CD14-positive monocyte (primary cell): ENCODE measurements at regions not wholly inside any gene's neighbourhood (a gene's known extent, or its start where the extent isn't known, plus 50 kb on each side); places are given as distances from the start of the nearest gene placed in this dataset.

Experiments
- DNase-seq, 3 donors: peaks; one replicate each; pipeline ENCODE4 v3.0.0-alpha.2; 2011 to 2022
- H2AFZ ChIP-seq: 2 replicates; pipeline ENCODE4 v1.6.0; 2012; ENCODE audit warnings: mild to moderate bottlenecking, low read depth, low read length, inconsistent platforms; ENCODE audit not compliant: insufficient read depth, poor library complexity, severe bottlenecking
- H3K27ac ChIP-seq, 2 donors: 1 replicate in 1 of 2; 2 replicates in 1 of 2; pipeline ENCODE4 v1.5.1; 2012 to 2013; ENCODE audit warnings: low read length in 2 of 2, control low read depth in 1 of 2, inconsistent platforms in 1 of 2, low read depth in 1 of 2, mild to moderate bottlenecking in 1 of 2
- H3K27me3 ChIP-seq, 2 donors: one replicate each; pipeline versions ENCODE4 v1.6.0 to v1.6.1; 2011 to 2013; ENCODE audit warnings: low read length in 2 of 2; ENCODE audit not compliant: control insufficient read depth in 2 of 2, insufficient read depth in 2 of 2
- H3K36me3 ChIP-seq, 2 donors: replicated peaks in 1 of 2; 1 replicate in 1 of 2; 2 replicates in 1 of 2; pipeline versions ENCODE4 v1.5.1 to v1.6.1; 2012 to 2013; ENCODE audit warnings: low read length in 2 of 2, control low read depth in 1 of 2, inconsistent platforms in 1 of 2, mild to moderate bottlenecking in 1 of 2; ENCODE audit not compliant: insufficient read depth in 2 of 2, control insufficient read depth in 1 of 2
- H3K4me1 ChIP-seq, 2 donors: 1 replicate in 1 of 2; 2 replicates in 1 of 2; pipeline versions ENCODE4 v1.5.1 to v1.6.1; 2012 to 2013; ENCODE audit warnings: low read length in 2 of 2, control low read depth in 1 of 2, inconsistent platforms in 1 of 2, mild to moderate bottlenecking in 1 of 2, moderate library complexity in 1 of 2; ENCODE audit not compliant: insufficient read depth in 2 of 2, control insufficient read depth in 1 of 2
- H3K4me2 ChIP-seq: replicated peaks from 2 replicates; pipeline ENCODE3; 2012; ENCODE audit warnings: low read length, moderate library complexity, mild to moderate bottlenecking; ENCODE audit not compliant: poor library complexity, severe bottlenecking; ENCODE audit errors: extremely low read depth
- H3K4me3 ChIP-seq, 3 experiments: fragments of 200-600 bp in 1 of 3; sonication (generic) in 1 of 3; replicated peaks in 1 of 3; 1 replicate in 2 of 3; 2 replicates in 1 of 3; pipeline ENCODE4 v1.5.1; 2011 to 2013; ENCODE audit warnings: low read length in 3 of 3, mild to moderate bottlenecking in 3 of 3, control low read depth in 2 of 3, low read depth in 2 of 3, inconsistent platforms in 1 of 3, moderate library complexity in 1 of 3
- H3K79me2 ChIP-seq: 2 replicates; pipeline ENCODE4 v1.6.0; 2012; ENCODE audit warnings: mild to moderate bottlenecking, control low read depth, inconsistent platforms, low read length, moderate library complexity; ENCODE audit not compliant: insufficient read depth
- H3K9ac ChIP-seq: 2 replicates; pipeline ENCODE4 v1.6.0; 2017; ENCODE audit warnings: low read length, mild to moderate bottlenecking; ENCODE audit not compliant: insufficient read depth, poor library complexity, severe bottlenecking
- H3K9me3 ChIP-seq, 2 donors: replicated peaks in 1 of 2; 1 replicate in 1 of 2; 2 replicates in 1 of 2; pipeline versions ENCODE4 v1.5.1 to v1.6.1; 2012 to 2013; ENCODE audit warnings: low read length in 2 of 2, control low read depth in 1 of 2; ENCODE audit not compliant: control insufficient read depth in 1 of 2, insufficient read depth in 1 of 2
- H4K20me1 ChIP-seq: 2 replicates; pipeline ENCODE4 v1.6.0; 2012; ENCODE audit warnings: mild to moderate bottlenecking, low read length, control low read depth, moderate library complexity; ENCODE audit not compliant: insufficient read depth
- H3K27ac Mint-ChIP-seq, 7 donors: one replicate each; pipeline ENCODE4 v1.8.0; 2020; ENCODE audit warnings: mild to moderate bottlenecking in 7 of 7, mixed read lengths in 7 of 7, moderate library complexity in 6 of 7, inconsistent platforms in 2 of 7
- H3K27me3 Mint-ChIP-seq, 3 donors: one replicate each; pipeline ENCODE4 v1.8.0; 2021 to 2022; ENCODE audit warnings: low read depth in 3 of 3, mild to moderate bottlenecking in 3 of 3, mixed read lengths in 3 of 3, moderate library complexity in 3 of 3, inconsistent platforms in 1 of 3
- H3K36me3 Mint-ChIP-seq, 2 donors: one replicate each; pipeline ENCODE4 v1.8.0; 2020; ENCODE audit warnings: mixed read lengths in 2 of 2, inconsistent platforms in 1 of 2, mild to moderate bottlenecking in 1 of 2
- H3K4me1 Mint-ChIP-seq: one replicate; pipeline ENCODE4 v1.8.0; 2020; ENCODE audit warnings: mild to moderate bottlenecking, mixed read lengths
- H3K4me3 Mint-ChIP-seq, 2 donors: one replicate each; pipeline ENCODE4 v1.8.0; 2020; ENCODE audit warnings: mild to moderate bottlenecking in 2 of 2, mixed read lengths in 2 of 2, moderate library complexity in 1 of 2
- H3K9me3 Mint-ChIP-seq, 7 donors: one replicate each; pipeline ENCODE4 v1.8.0; 2020 to 2022; ENCODE audit warnings: mixed read lengths in 7 of 7, mild to moderate bottlenecking in 6 of 7, moderate library complexity in 6 of 7, inconsistent platforms in 2 of 7
- WGBS: methylation state at CpG from one replicate; pipeline ENCODE4 v1.1.5; 2013; ENCODE audit warnings: missing lambda C conversion rate; ENCODE audit not compliant: insufficient coverage; 5-methylcytosine and 5-hydroxymethylcytosine counted together
- intact Hi-C, 2 donors: fragments of 100-400 bp; cut with micrococcal nuclease; formaldehyde crosslinking; loops; one replicate each; pipeline versions ENCODE4 v1.15.0 to v1.15.1; 2023
- TF ChIP-seq, protein P1 (sequence below): fragments of 200-600 bp; IDR thresholded peaks from one replicate; pipeline ENCODE4 v1.8.0; 2022; ENCODE audit warnings: antibody characterized with exemption, mild to moderate bottlenecking

DNA sequence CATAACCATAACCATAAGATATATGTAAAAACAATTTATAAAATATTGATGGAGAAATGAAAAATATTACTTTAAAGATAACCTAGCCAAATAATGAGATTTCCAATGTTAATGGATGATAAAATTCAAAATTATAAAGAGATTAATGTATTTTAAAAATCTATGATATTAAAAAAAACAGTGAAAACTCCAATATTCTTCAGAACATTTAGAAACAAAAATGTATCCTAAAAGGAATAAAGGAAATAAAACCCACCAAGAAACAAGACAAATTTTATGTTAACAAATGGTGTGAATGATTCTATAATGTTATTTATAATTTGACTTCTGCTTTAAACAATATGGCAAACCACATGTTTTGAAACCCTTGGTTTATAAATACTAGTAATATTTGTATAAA, 1587.8 kb downstream of the PCDH9 start:
- Mint-ChIP-seq H3K9me3 (no peaks in the 10 kb centered on the region), H3K4me3 (no peak overlapping the region), H3K36me3 (no peaks in the 10 kb centered on the region), H3K4me1 (no peaks in the 10 kb centered on the region), H3K27me3 (peaks cover 0 to 2% (median 0%) of the 10 kb centered on the region in 3 donors), H3K27ac (no peak overlapping the region)
- no peaks in the 10 kb centered on the region for H4K20me1 ChIP-seq
- intact Hi-C loops: no loop called here
- H3K4me3 ChIP-seq: no peak overlapping the region
- H3K4me2 ChIP-seq: no peak overlapping the region
- H3K4me1 ChIP-seq: no peaks in the 10 kb centered on the region
- no peak overlapping the region for H3K9ac ChIP-seq
- no peaks in the 10 kb centered on the region for H3K9me3 ChIP-seq
- no peaks in the 10 kb centered on the region for H3K36me3 ChIP-seq
- no peak for DNase-seq
- H3K27ac ChIP-seq: no peak overlapping the region
- TF ChIP-seq, protein P1, sequence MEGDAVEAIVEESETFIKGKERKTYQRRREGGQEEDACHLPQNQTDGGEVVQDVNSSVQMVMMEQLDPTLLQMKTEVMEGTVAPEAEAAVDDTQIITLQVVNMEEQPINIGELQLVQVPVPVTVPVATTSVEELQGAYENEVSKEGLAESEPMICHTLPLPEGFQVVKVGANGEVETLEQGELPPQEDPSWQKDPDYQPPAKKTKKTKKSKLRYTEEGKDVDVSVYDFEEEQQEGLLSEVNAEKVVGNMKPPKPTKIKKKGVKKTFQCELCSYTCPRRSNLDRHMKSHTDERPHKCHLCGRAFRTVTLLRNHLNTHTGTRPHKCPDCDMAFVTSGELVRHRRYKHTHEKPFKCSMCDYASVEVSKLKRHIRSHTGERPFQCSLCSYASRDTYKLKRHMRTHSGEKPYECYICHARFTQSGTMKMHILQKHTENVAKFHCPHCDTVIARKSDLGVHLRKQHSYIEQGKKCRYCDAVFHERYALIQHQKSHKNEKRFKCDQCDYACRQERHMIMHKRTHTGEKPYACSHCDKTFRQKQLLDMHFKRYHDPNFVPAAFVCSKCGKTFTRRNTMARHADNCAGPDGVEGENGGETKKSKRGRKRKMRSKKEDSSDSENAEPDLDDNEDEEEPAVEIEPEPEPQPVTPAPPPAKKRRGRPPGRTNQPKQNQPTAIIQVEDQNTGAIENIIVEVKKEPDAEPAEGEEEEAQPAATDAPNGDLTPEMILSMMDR: no peak
- no peaks in the 10 kb centered on the region for H3K79me2 ChIP-seq
- H3K27me3 ChIP-seq: no peaks in the 10 kb centered on the region
- H2AFZ ChIP-seq: no peak overlapping the region

DNA sequence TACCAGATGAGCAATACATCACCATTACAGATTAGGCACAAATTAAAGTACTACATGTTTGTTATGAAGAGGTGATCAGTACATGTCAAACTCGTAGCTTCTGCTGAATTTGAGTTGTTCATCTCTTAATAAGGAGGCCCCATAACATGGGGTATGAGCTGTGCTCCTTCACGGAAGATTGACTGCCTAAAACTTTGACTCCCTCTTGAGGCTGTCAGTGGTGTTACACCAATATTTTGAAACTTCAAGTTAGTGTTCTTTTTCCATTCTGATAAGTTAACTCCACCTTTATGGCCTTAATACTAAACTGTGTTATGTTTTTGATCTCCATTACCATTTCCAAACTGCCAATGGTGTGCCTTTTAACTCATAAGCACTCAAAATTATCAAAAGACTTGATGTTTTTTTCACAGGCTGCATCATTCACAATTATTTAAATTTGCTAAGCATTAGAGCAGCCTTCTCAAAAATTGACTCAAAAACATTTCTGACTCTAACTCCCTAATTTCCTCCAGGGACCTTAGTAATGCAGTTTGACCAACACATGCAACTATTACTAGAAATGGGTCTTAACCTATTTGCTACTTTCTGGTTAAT, 1591.5 kb downstream of the PCDH9 start:
- Histone ChIP-seq H3K27me3 (no peaks in the 10 kb centered on the region), H3K27ac (no peak overlapping the region), H3K36me3 (no peaks in the 10 kb centered on the region), H4K20me1 (no peaks in the 10 kb centered on the region), H3K79me2 (no peaks in the 10 kb centered on the region), H3K4me2 (no peak overlapping the region), H3K4me1 (no peaks in the 10 kb centered on the region), H3K9ac (no peak overlapping the region), H3K9me3 (no peaks in the 10 kb centered on the region), H3K4me3 (no peak overlapping the region), H2AFZ (no peak overlapping the region)
- WGBS: 46% methylated on average over 2 of the region's 2 CpGs
- intact Hi-C loops: no loop called here
- Mint-ChIP-seq H3K4me3 (no peak overlapping the region), H3K36me3 (no peaks in the 10 kb centered on the region), H3K27ac (no peak overlapping the region), H3K27me3 (peaks cover 0 to 2% (median 0%) of the 10 kb centered on the region in 3 donors), H3K4me1 (no peaks in the 10 kb centered on the region), H3K9me3 (no peaks in the 10 kb centered on the region)
- no peak for DNase-seq
- TF ChIP-seq, protein P1: peak; percentile 24
